K562 (cell line): ENCODE measurements at regions not wholly inside any gene's neighbourhood (a gene's known extent, or its start where the extent isn't known, plus 50 kb on each side); places are given as distances from the start of the nearest gene placed in this dataset.

ENCODE experiments used
- ATAC-seq: fragments of 200-7000 bp; cut with Tn5 transposase; 3 replicates; pipeline ENCODE4 v1.9.1; 2020; ENCODE audit warnings: moderate library complexity
- BruUV-seq: library from RNA; stranded (reverse); fragments of 400-500 nt; replicated peaks from 2 replicates; lab custom pipeline; 2021; lab: Mats Ljungman, UMichigan
- CTCF ChIA-PET: fragments of 300-600 bp; formaldehyde crosslinking; extraction: SDS; loops from one replicate; lab custom pipeline; 2021; ENCODE audit warnings: low intra/inter-chr PET ratio; lab: Yijun Ruan, JAX
- POLR2A ChIA-PET: fragments of 300-600, 350-650 bp; sonication (Branson Sonifier 250); formaldehyde crosslinking; extraction: SDS; loops from one replicate; lab custom pipeline; 2021; ENCODE audit warnings: antibody characterized with exemption, inconsistent platforms; lab: Yijun Ruan, JAX
- DNase-seq, 4 experiments: peaks; one replicate each; pipeline versions ENCODE4 v3.0.0 to v3.0.0-alpha.2; 2011 to 2018; ENCODE audit warnings: low spot score in 3 of 4, mixed read lengths in 3 of 4; ENCODE audit errors: extremely low read depth in 1 of 4
- FAIRE-seq: peaks from 2 replicates; lab custom pipeline; 2011; peaks lifted over from hg19 to GRCh38; lab: Jason Lieb, UNC
- H2AFZ ChIP-seq: 2 replicates; pipeline ENCODE4 v1.6.0; 2011; ENCODE audit warnings: low read depth, low read length, control low read depth, inconsistent platforms
- H3K27ac ChIP-seq: fragments of 200-600 bp; 3 replicates; pipeline ENCODE4 v1.8.0; 2011; ENCODE audit warnings: low read depth, mild to moderate bottlenecking, control low read depth, inconsistent platforms, low read length, moderate library complexity, mixed read lengths; ENCODE audit errors: extremely low read depth
- H3K27me3 ChIP-seq, 2 experiments: fragments of 300-600 bp in 1 of 2; 2 replicates in 1 of 2; 3 replicates in 1 of 2; pipeline versions ENCODE4 v1.6.0 to v1.8.0; 2011; ENCODE audit warnings: inconsistent platforms in 2 of 2, low read length in 2 of 2, mild to moderate bottlenecking in 1 of 2, mixed read lengths in 1 of 2, moderate library complexity in 1 of 2; ENCODE audit not compliant: control insufficient read depth in 2 of 2, insufficient read depth in 2 of 2
- H3K36me3 ChIP-seq: fragments of 300-600 bp; 3 replicates; pipeline ENCODE4 v1.8.0; 2011; ENCODE audit warnings: mild to moderate bottlenecking, low read length, inconsistent platforms; ENCODE audit not compliant: control insufficient read depth, insufficient read depth
- H3K4me1 ChIP-seq, 2 experiments: fragments of 200-600 bp in 1 of 2; replicated peaks in 1 of 2; 2 replicates in 1 of 2; 3 replicates in 1 of 2; pipeline versions ENCODE4 v1.5.1 to v1.8.0; 2011; ENCODE audit warnings: inconsistent platforms in 2 of 2, low read length in 2 of 2, mild to moderate bottlenecking in 1 of 2, mixed read lengths in 1 of 2, moderate library complexity in 1 of 2; ENCODE audit not compliant: control insufficient read depth in 2 of 2, insufficient read depth in 2 of 2
- H3K4me2 ChIP-seq: 2 replicates; pipeline ENCODE4 v1.6.1; 2011; ENCODE audit warnings: low read length, control low read depth, inconsistent platforms, mixed read lengths; ENCODE audit not compliant: insufficient read depth
- H3K4me3 ChIP-seq: fragments of 200-600 bp; sonication (generic), shearing (Covaris generic); 2 replicates; pipeline ENCODE4 v1.5.1; 2016; ENCODE audit warnings: control low read depth, inconsistent platforms
- H3K79me2 ChIP-seq: fragments of 200-600 bp; 3 replicates; pipeline ENCODE4 v1.8.0; 2011; ENCODE audit warnings: low read length, inconsistent platforms; ENCODE audit not compliant: control insufficient read depth, insufficient read depth
- H3K9ac ChIP-seq, 2 experiments: 2 replicates each; pipeline versions ENCODE4 v1.6.0 to v1.6.1; 2011; ENCODE audit warnings: low read depth in 2 of 2, low read length in 2 of 2, control low read depth in 1 of 2, inconsistent platforms in 1 of 2, mild to moderate bottlenecking in 1 of 2, mixed read lengths in 1 of 2; ENCODE audit not compliant: insufficient read depth in 1 of 2
- H3K9me1 ChIP-seq: one replicate; pipeline ENCODE4 v1.6.0; 2011; ENCODE audit warnings: inconsistent platforms, mild to moderate bottlenecking, low read length, moderate library complexity; ENCODE audit not compliant: control insufficient read depth, insufficient read depth
- H3K9me3 ChIP-seq: replicated peaks from 2 replicates; pipeline ENCODE4 v1.5.1; 2011; ENCODE audit warnings: low read depth, low read length, inconsistent platforms; ENCODE audit not compliant: control insufficient read depth, insufficient read depth
- H4K20me1 ChIP-seq: replicated peaks from 2 replicates; pipeline ENCODE4 v1.6.1; 2011; ENCODE audit warnings: low read length, inconsistent platforms, mixed read lengths; ENCODE audit not compliant: control insufficient read depth, insufficient read depth
- CCAR2 ChIP-seq: fragments of 200-400 bp; formaldehyde crosslinking; IDR thresholded peaks from 2 replicates; pipeline ENCODE4 v1.6.1; 2017; ENCODE audit warnings: mild to moderate bottlenecking, low read depth, low read length
- ELK3 ChIP-seq: fragments of 450-650 bp; formaldehyde crosslinking; IDR thresholded peaks from 2 replicates; pipeline ENCODE4 v1.4.0; 2020; ENCODE audit warnings: mild to moderate bottlenecking
- HNRNPH1 ChIP-seq: fragments of 200-400 bp; formaldehyde crosslinking; optimal IDR thresholded peaks from 2 replicates; pipeline ENCODE3; 2017; ENCODE audit warnings: low read depth, mild to moderate bottlenecking, low read length, moderate library complexity
- KDM5B ChIP-seq: fragments of 200-600 bp; sonication (generic); IDR thresholded peaks from 2 replicates; pipeline ENCODE4 v1.6.1; 2012; ENCODE audit warnings: low read depth, mild to moderate bottlenecking, moderate library complexity, low read length, control low read depth, inconsistent platforms; ENCODE audit not compliant: insufficient replicate concordance
- KLF16 ChIP-seq: IDR thresholded peaks from 2 replicates; pipeline ENCODE4 v1.6.1; 2016; ENCODE audit warnings: antibody characterized with exemption
- MEF2A ChIP-seq: IDR thresholded peaks from 2 replicates; pipeline ENCODE4 v1.6.1; 2011; ENCODE audit warnings: low read depth, mild to moderate bottlenecking, low read length, moderate library complexity; ENCODE audit not compliant: control insufficient read depth
- SP1 ChIP-seq: sonication (generic); formaldehyde crosslinking; IDR thresholded peaks from 2 replicates; pipeline ENCODE4 v1.8.1; 2022; ENCODE audit warnings: mild to moderate bottlenecking, missing genetic modification reagents
- STAG1 ChIP-seq: sonication (generic); formaldehyde crosslinking; IDR thresholded peaks from 2 replicates; pipeline ENCODE4 v1.5.0; 2020; ENCODE audit warnings: missing genetic modification reagents, borderline replicate concordance
- SUPT5H ChIP-seq: fragments of 450-650 bp; IDR thresholded peaks from 2 replicates; pipeline ENCODE4 v1.6.1; 2016
- TBP ChIP-seq: optimal IDR thresholded peaks from 2 replicates; pipeline ENCODE3; 2011; ENCODE audit warnings: low read depth, low read length, improper control_type of control experiment
- THRB ChIP-seq: fragments of 450-650 bp; formaldehyde crosslinking; conservative IDR thresholded peaks from 2 replicates; pipeline ENCODE4 v1.4.0; 2022; ENCODE audit warnings: mild to moderate bottlenecking, missing genetic modification characterization
- TSC22D4 ChIP-seq: fragments of 450-650 bp; IDR thresholded peaks from 2 replicates; pipeline ENCODE4 v1.6.1; 2016; ENCODE audit warnings: missing genetic modification characterization, missing biosample characterization, control low read depth
- VEZF1 ChIP-seq: fragments of 200-800 bp; sonication (Bioruptor generic); IDR thresholded peaks from 2 replicates; pipeline ENCODE4 v1.6.1; 2017; ENCODE audit warnings: missing genetic modification characterization, missing compliant biosample characterization
- ZBTB12 ChIP-seq: fragments of 250-450 bp; sonication (Bioruptor Pico); IDR thresholded peaks from 2 replicates; pipeline ENCODE4 v1.4.0; 2020
- ZBTB5 ChIP-seq: fragments of 450-650 bp; IDR thresholded peaks from 2 replicates; pipeline ENCODE4 v1.6.1; 2017; ENCODE audit warnings: antibody characterized with exemption
- ZSCAN32 ChIP-seq: fragments of 450-650 bp; formaldehyde crosslinking; IDR thresholded peaks from 2 replicates; pipeline ENCODE4 v1.4.0; 2020; ENCODE audit warnings: mild to moderate bottlenecking, moderate library complexity
- WGBS: fragments of 100-300 bp; shearing (Covaris generic); methylation state at CpG from one replicate; pipeline ENCODE4 v1.1.6; 2016; ENCODE audit warnings: low coverage, mixed read lengths; ENCODE audit not compliant: insufficient coverage; ENCODE audit errors: missing lambda C conversion rate; 5-methylcytosine and 5-hydroxymethylcytosine counted together
- in situ Hi-C: fragments of 300-500 bp; cut with MboI; formaldehyde crosslinking; loops from 4 replicates; pipeline ENCODE4 v1.15.0; 2018; ENCODE audit warnings: inconsistent platforms, mixed read lengths
- intact Hi-C: fragments of 100-400 bp; cut with micrococcal nuclease; formaldehyde crosslinking; loops from 2 replicates; pipeline ENCODE4 v1.14.2; 2022

GRCh38 chr6:126824226-126824625 lies 294.2 kb upstream of the RSPO3 start (continued):
- no peak for TF ChIP-seq ELK3 (CRISPR knock-in tag)
- TF ChIP-seq CCAR2 = no peak

- ChIA-PET CTCF (no interaction called here), POLR2A (no interaction called here)
- intact Hi-C loops = no loop called here
- no peaks in the 10 kb centered on the region for H3K27me3 ChIP-seq
- 0 out of 2 replicates have a peak, but pooled peaks cover 1% of the 10 kb centered on the region for H3K9me3 ChIP-seq
- no peaks in the 10 kb centered on the region for H3K36me3 ChIP-seq
- ATAC-seq = no peak
- H4K20me1 ChIP-seq = no peaks in the 10 kb centered on the region
- H3K4me1 ChIP-seq = no peaks in the 10 kb centered on the region
- H3K9me1 ChIP-seq = no peaks in the 10 kb centered on the region
- DNase-seq = no peak
- no peak for FAIRE-seq
- no peak overlapping the region for H3K27ac ChIP-seq
- 3% methylated on average over 2 of the region's 2 CpGs for WGBS
- H2AFZ ChIP-seq = no peak overlapping the region
- in situ Hi-C loops = no loop called here
- no peaks in the 10 kb centered on the region for H3K79me2 ChIP-seq
- H3K9ac ChIP-seq = no peak overlapping the region
- H3K4me3 ChIP-seq = no peak overlapping the region
- no TSS peak for BruUV-seq
- no peak overlapping the region for H3K4me2 ChIP-seq
- TF ChIP-seq THRB (CRISPR knock-in tag) (no peak), TSC22D4 (tag) (no peak), KDM5B (no peak), ZBTB12 (no peak), VEZF1 (no peak), ZBTB5 (no peak), KLF16 (no peak), STAG1 (CRISPR knock-in tag) (no peak), MEF2A (no peak), ZSCAN32 (CRISPR knock-in tag) (no peak), HNRNPH1 (no peak), SP1 (CRISPR knock-in tag) (no peak), TBP (no peak), SUPT5H (no peak)
Observed at GRCh38 chr6:126824815-126825214, 293.7 kb upstream of the RSPO3 start.
